Rectal smooth muscle tissue (tissue), 1 donor: ENCODE measurements at regions not wholly inside any gene's neighbourhood (a gene's known extent, or its start where the extent isn't known, plus 50 kb on each side); places are given as distances from the start of the nearest gene placed in this dataset.

Experiments
- H3K27ac ChIP-seq: one replicate; pipeline ENCODE4 v1.7.0; 2013; ENCODE audit warnings: low read depth, low read length, inconsistent platforms
- H3K27me3 ChIP-seq: one replicate; pipeline ENCODE4 v1.7.0; 2013; ENCODE audit warnings: low read length; ENCODE audit not compliant: control insufficient read depth, insufficient read depth
- H3K36me3 ChIP-seq: one replicate; pipeline ENCODE4 v1.7.0; 2013; ENCODE audit warnings: low read length; ENCODE audit not compliant: control insufficient read depth, insufficient read depth
- H3K4me1 ChIP-seq: one replicate; pipeline ENCODE4 v1.7.0; 2013; ENCODE audit warnings: low read length; ENCODE audit not compliant: control insufficient read depth, insufficient read depth
- H3K4me3 ChIP-seq: one replicate; pipeline ENCODE4 v1.7.0; 2013; ENCODE audit warnings: low read length
- H3K9ac ChIP-seq: one replicate; pipeline ENCODE4 v1.7.0; 2013; ENCODE audit warnings: low read length

DNA sequence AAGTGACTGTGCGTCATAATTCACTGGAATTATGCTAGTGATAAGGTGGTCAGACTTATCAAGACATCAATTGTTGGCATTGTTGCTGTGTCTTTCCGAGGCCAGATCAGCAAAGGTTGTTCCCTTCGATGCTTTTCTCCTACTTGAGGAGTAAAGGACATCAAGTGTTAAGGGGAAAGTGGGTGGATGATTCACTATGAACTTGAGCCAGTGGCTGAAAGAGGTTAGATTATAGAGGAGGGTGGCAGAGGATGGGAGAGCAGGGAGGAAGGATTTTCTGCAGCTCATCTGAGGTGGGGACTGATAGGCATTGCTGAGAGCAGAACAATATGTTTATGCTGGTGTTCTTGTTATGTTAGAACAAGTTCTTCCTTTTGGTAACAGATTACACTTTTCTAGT is 131.4 kb upstream of the AGR3 start:
- no peak overlapping the region for H3K9ac ChIP-seq
- no peak overlapping the region for H3K27ac ChIP-seq
- no peaks in the 10 kb centered on the region for H3K27me3 ChIP-seq
- H3K4me1 ChIP-seq: no peaks in the 10 kb centered on the region
- H3K4me3 ChIP-seq: no peak overlapping the region
- H3K36me3 ChIP-seq: no peaks in the 10 kb centered on the region

GRCh38 chr7:17014686-17015085 is 132.9 kb upstream of the AGR3 start:
- Histone ChIP-seq H3K36me3 (no peaks in the 10 kb centered on the region), H3K4me1 (no peaks in the 10 kb centered on the region), H3K9ac (no peak overlapping the region), H3K27ac (no peak overlapping the region), H3K4me3 (no peak overlapping the region), H3K27me3 (no peaks in the 10 kb centered on the region)

DNA sequence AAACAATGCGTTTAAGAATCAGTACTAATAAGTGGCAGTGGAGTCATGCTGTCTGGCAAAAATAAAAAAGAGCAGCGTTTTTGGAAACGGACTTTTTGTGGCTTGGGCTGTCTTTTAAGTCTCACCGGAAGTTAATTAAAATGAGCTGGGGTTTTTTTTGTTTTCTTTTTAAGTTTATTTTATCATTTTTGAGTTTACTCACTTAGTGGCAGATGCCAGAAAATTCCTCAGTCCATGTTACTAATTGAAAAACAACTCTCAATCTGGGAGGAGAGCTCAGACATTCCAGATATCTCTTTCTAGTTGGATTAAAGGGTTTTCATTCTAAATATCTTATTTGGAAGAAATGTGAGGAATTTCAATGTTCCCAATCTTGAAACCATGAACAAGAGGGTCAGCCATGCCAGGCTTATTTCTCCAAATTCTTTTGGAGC is 133.8 kb upstream of the AGR3 start:
- Histone ChIP-seq H3K9ac (no peak overlapping the region), H3K4me1 (no peaks in the 10 kb centered on the region), H3K36me3 (no peaks in the 10 kb centered on the region), H3K27me3 (no peaks in the 10 kb centered on the region), H3K27ac (no peak overlapping the region), H3K4me3 (no peak overlapping the region)

DNA sequence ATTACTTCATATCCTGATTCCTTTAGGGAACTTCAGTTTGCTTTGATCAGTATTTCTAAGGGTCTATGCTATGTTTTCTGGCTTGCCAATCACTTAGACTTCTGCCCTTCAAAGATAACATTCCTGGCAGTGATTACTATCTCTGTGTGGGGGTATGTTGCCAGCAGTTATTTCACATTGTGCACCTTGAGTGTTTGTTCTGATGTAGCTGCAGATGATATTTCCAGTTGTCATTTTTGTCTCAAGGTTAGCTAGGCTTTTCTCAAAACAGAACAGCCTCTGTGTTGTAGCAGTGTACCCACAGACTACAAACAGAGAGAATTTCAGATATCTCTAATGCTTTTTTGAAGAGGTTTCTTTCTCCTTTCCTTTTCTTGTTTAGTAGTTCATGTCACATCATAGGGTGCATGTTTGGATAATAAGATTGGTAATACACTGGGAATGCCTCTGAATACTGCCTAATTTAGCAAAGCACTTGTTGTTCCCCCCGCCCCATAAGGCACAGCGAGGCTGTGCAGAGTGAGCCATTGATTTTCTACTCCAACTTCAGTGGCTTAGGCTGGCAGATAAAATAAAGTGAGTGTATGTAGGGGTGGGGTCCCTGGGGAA is 134.7 kb upstream of the AGR3 start:
- no peaks in the 10 kb centered on the region for H3K27me3 ChIP-seq
- no peak overlapping the region for H3K9ac ChIP-seq
- no peak overlapping the region for H3K27ac ChIP-seq
- H3K36me3 ChIP-seq: no peaks in the 10 kb centered on the region
- H3K4me3 ChIP-seq: no peak overlapping the region
- no peaks in the 10 kb centered on the region for H3K4me1 ChIP-seq

DNA sequence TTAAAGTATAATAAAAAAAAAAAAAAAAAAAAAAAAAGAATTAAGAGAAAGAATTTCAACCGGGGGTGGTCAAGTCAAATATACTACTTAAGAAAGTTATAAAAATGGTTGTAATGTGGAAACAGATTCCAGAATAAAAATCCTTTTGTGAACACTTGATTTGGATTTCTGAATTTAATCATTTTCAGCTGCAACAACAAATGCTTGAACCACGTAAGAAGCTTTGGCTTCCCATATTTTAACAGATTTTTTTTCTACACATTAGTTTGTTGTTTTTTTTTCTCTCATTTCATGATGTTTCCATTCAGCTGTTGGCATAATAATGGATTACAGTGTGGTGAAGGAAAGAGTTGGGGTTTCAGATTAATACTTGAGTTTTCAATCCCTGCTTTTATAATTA is 137.3 kb upstream of the AGR3 start:
- Histone ChIP-seq H3K36me3 (no peaks in the 10 kb centered on the region), H3K4me3 (no peak overlapping the region), H3K9ac (no peak overlapping the region), H3K27ac (no peak overlapping the region), H3K4me1 (no peaks in the 10 kb centered on the region), H3K27me3 (no peaks in the 10 kb centered on the region)

DNA sequence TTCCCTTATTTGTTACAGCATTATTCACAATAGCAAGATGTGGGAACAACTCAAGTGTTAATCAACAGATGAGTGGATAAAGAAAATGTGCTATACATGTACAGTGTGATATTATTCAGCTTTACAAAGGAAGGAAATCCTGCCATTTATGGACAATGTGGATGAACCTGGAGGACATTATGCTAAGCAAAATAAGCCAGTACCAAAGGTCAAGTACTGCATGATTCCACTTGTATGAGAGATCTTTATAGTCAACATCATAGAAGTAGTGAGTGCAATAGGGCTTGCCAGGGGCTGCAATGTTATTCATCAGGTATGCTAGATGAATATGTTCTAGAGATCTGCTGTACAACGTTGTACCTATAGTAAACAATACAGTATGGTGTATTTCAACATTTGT is 138.5 kb upstream of the AGR3 start:
- Histone ChIP-seq H3K27me3 (no peaks in the 10 kb centered on the region), H3K4me3 (no peak overlapping the region), H3K27ac (no peak overlapping the region), H3K9ac (no peak overlapping the region), H3K36me3 (no peaks in the 10 kb centered on the region), H3K4me1 (no peaks in the 10 kb centered on the region)

DNA sequence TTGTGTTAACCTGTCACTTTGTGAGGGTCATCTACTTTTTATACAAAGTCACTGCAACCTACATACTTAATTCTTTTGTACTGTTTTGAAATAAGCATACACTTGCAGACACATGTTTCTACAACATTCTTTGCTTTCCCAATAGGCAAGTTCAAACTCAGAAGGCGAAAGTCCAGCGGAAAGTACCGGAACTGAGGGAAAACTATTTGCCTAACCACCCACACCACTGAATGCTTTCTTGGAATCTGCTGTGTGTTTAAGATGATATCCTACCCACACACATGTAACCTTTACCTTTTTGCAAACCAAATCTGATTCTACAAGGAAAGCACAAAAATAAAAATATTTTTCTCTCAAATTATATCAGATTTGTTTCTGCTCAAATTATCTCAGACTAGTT is 139.4 kb upstream of the AGR3 start:
- Histone ChIP-seq H3K27me3 (no peaks in the 10 kb centered on the region), H3K4me1 (no peaks in the 10 kb centered on the region), H3K4me3 (no peak overlapping the region), H3K27ac (no peak overlapping the region), H3K9ac (no peak overlapping the region), H3K36me3 (no peaks in the 10 kb centered on the region)

DNA sequence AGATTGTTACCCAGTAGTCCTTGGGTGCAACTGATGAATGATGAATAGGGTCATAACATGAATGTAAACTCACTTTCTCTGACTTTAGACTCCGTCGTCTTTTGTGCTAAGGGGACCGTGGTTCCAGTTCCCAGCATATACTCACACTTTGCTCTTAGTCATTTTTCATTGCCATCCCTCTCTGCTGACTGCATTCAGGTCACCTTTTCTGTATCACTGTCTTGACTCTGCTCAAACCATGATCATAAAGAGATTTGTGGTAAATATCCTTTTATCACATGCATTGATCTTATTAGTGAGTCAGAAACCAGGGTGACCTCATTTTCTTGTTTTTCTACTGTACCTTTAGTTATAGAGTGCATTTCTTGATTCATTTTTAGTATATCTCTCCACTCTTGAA is 141.1 kb upstream of the AGR3 start:
- Histone ChIP-seq H3K36me3 (no peaks in the 10 kb centered on the region), H3K9ac (no peak overlapping the region), H3K4me1 (no peaks in the 10 kb centered on the region), H3K27ac (no peak overlapping the region), H3K27me3 (no peaks in the 10 kb centered on the region), H3K4me3 (no peak overlapping the region)

DNA sequence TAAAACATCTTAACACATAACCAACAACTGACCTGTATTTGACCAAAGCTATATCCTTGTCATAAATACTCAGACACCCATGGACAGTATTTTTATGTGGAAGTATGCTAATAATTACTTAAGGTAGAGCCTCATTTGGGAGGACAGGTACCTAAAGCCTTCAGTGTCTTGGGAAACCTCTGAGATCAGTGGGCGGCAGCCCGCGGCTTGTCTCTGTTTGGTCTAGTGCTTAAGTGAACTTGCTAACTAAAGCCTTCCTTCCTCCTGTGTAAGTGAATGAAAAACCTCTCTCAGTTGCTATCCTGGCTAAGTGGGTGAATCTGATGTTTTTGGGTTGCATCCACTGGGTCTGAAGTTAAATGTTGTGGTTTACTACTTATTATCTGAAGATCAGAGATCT is 144.5 kb upstream of the AGR3 start:
- no peaks in the 10 kb centered on the region for H3K4me1 ChIP-seq
- H3K36me3 ChIP-seq: no peaks in the 10 kb centered on the region
- no peaks in the 10 kb centered on the region for H3K27me3 ChIP-seq
- H3K4me3 ChIP-seq: no peak overlapping the region
- no peak overlapping the region for H3K27ac ChIP-seq
- H3K9ac ChIP-seq: no peak overlapping the region

DNA sequence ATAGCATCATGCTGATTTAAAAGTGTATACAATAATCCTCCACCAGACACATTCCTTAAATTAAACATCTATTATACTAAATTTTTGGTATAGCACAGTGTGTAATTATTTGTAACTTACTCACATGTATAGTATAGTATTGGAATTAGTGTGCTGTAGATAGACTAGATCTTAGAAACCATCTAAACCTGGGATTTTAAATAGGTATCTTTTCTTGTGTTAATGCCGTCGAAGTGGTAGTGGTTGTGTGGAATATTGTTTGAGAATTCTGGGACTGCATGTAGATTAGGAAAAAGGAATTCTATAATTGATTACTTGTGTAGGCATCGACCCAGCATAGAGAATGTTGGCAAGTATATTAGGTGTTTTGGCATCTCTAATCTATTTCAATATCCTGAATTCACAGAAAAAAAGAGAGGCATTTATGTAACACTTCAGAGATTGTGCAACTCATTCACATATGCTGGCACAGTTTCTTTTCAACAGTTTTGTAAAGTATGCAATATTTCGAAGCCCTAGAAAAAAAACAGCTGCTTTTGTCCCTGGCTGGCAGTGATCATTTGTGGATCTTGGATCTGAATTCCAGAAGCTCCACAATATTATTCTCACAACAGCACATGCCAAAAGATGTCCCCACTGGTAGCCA is 145.5 kb upstream of the AGR3 start:
- Histone ChIP-seq H3K4me1 (no peaks in the 10 kb centered on the region), H3K27ac (no peak overlapping the region), H3K4me3 (no peak overlapping the region), H3K27me3 (no peaks in the 10 kb centered on the region), H3K36me3 (no peaks in the 10 kb centered on the region), H3K9ac (no peak overlapping the region)

- no peaks in the 10 kb centered on the region for H3K36me3 ChIP-seq
- H3K27ac ChIP-seq: no peak overlapping the region
- H3K27me3 ChIP-seq: no peaks in the 10 kb centered on the region
- H3K4me3 ChIP-seq: no peak overlapping the region
- no peaks in the 10 kb centered on the region for H3K4me1 ChIP-seq
- no peak overlapping the region for H3K9ac ChIP-seq
Observed at GRCh38 chr7:17027789-17028152, 146.0 kb upstream of the AGR3 start.

DNA sequence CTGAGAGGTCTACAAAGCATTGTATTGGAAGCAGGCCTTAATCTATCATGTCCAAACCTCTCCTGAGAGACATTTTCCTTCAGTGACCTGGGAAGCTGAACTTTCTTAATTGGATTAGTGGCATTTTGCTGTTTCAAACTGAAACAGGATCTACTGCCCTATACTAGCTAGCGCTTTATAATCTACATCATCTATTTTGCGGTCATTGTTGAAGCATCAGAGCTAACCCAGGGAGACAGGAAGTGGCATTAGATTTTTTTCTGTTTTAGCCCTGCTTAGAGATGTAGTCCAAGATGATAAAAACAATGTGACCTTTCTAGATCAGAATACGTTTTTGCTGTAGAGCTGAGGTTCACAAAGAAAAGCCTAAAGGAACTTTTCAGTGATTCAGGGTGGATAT is 147.4 kb upstream of the AGR3 start:
- no peaks in the 10 kb centered on the region for H3K27me3 ChIP-seq
- H3K36me3 ChIP-seq: no peaks in the 10 kb centered on the region
- H3K4me1 ChIP-seq: no peaks in the 10 kb centered on the region
- no peak overlapping the region for H3K9ac ChIP-seq
- H3K27ac ChIP-seq: no peak overlapping the region
- H3K4me3 ChIP-seq: no peak overlapping the region

GRCh38 chr7:17030559-17030958 is 148.8 kb upstream of the AGR3 start:
- H3K9ac ChIP-seq: no peak overlapping the region
- H3K4me3 ChIP-seq: no peak overlapping the region
- no peak overlapping the region for H3K27ac ChIP-seq
- H3K36me3 ChIP-seq: no peaks in the 10 kb centered on the region
- no peaks in the 10 kb centered on the region for H3K27me3 ChIP-seq
- no peaks in the 10 kb centered on the region for H3K4me1 ChIP-seq
